HFFc6 (cell line): ENCODE measurements at regions not wholly inside any gene's neighbourhood (a gene's known extent, or its start where the extent isn't known, plus 50 kb on each side); places are given as distances from the start of the nearest gene placed in this dataset.

ENCODE experiments used
- DNase-seq: peaks from one replicate; pipeline ENCODE4 v3.0.0-alpha.2; 2018
- H3K27ac Mint-ChIP-seq: 2 replicates; pipeline ENCODE4 v1.8.0; 2020; ENCODE audit warnings: mild to moderate bottlenecking, mixed read lengths
- H3K27me3 Mint-ChIP-seq: 2 replicates; pipeline ENCODE4 v1.8.0; 2021; ENCODE audit warnings: mild to moderate bottlenecking, moderate library complexity, mixed read lengths; ENCODE audit not compliant: insufficient read depth
- H3K36me3 Mint-ChIP-seq: 2 replicates; pipeline ENCODE4 v1.8.0; 2021; ENCODE audit warnings: low read depth, mixed read lengths
- H3K4me1 Mint-ChIP-seq: 2 replicates; pipeline ENCODE4 v1.8.0; 2020; ENCODE audit warnings: low read depth, mixed read lengths
- H3K4me3 Mint-ChIP-seq: 2 replicates; pipeline ENCODE4 v1.8.0; 2020; ENCODE audit warnings: mild to moderate bottlenecking, moderate library complexity, mixed read lengths
- H3K9me3 Mint-ChIP-seq: 2 replicates; pipeline ENCODE4 v1.8.0; 2020; ENCODE audit warnings: mild to moderate bottlenecking, mixed read lengths
- TF ChIP-seq, protein P1 (sequence below): fragments of 200-600 bp; sonication (generic); IDR thresholded peaks from 2 replicates; pipeline ENCODE4 v1.5.0; 2021; ENCODE audit warnings: antibody characterized with exemption, mild to moderate bottlenecking

DNA sequence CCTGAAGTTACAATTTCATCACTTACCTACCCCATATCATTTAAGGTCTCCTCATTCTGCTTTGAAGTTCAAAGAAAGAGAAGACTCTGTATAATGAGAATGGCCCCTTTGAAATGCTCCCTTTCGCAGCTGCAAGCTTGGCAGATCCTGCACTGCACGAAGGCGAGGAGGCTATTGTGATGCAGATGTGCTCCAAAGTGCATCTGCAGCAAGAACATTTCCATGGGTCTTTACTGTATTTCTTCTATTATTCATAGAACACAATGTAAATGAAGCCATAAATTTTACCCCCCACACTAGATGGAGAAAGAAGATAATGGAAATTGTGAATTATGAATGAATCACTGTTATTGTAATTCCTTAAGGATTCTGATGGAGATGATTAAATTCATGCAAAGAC lies 178.7 kb downstream of the CHD9NB start:
- H3K36me3 Mint-ChIP-seq = peaks cover 4% of the 10 kb centered on the region
- no peak overlapping the region for H3K27ac Mint-ChIP-seq
- H3K4me3 Mint-ChIP-seq = no peak overlapping the region
- H3K27me3 Mint-ChIP-seq = no peaks in the 10 kb centered on the region; the same call in 1 of the 2 replicates
- H3K9me3 Mint-ChIP-seq = peaks cover 37% of the 10 kb centered on the region
- H3K4me1 Mint-ChIP-seq = no peaks in the 10 kb centered on the region
- TF ChIP-seq, protein P1, sequence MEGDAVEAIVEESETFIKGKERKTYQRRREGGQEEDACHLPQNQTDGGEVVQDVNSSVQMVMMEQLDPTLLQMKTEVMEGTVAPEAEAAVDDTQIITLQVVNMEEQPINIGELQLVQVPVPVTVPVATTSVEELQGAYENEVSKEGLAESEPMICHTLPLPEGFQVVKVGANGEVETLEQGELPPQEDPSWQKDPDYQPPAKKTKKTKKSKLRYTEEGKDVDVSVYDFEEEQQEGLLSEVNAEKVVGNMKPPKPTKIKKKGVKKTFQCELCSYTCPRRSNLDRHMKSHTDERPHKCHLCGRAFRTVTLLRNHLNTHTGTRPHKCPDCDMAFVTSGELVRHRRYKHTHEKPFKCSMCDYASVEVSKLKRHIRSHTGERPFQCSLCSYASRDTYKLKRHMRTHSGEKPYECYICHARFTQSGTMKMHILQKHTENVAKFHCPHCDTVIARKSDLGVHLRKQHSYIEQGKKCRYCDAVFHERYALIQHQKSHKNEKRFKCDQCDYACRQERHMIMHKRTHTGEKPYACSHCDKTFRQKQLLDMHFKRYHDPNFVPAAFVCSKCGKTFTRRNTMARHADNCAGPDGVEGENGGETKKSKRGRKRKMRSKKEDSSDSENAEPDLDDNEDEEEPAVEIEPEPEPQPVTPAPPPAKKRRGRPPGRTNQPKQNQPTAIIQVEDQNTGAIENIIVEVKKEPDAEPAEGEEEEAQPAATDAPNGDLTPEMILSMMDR = no peak
- DNase-seq = no peak

DNA sequence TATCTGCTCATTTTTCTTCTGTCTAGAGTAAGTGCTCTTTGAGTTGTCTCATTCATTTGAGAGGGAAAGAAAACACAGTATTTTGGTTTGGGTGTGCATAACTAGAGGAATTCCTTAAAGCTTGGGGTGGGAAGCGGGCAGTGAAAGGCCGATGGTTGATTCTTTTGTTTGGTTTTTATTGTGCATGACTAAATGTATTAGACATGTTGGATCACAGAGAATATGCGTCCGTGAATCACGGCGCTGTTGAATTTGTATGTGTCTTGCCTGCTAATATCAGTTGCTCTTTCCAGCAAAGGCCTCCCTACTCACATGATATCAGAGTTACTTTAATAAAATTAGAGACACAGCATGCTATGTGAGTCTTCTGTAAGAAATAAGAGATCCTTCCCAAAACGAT lies 180.0 kb downstream of the CHD9NB start:
- no peaks in the 10 kb centered on the region for H3K4me1 Mint-ChIP-seq
- no peak overlapping the region for H3K27ac Mint-ChIP-seq
- TF ChIP-seq, protein P1 = no peak
- H3K36me3 Mint-ChIP-seq = peaks cover 4% of the 10 kb centered on the region
- DNase-seq = no peak
- peaks cover 34% of the 10 kb centered on the region for H3K9me3 Mint-ChIP-seq
- H3K4me3 Mint-ChIP-seq = no peak overlapping the region
- no peaks in the 10 kb centered on the region; the same call in 1 of the 2 replicates for H3K27me3 Mint-ChIP-seq

DNA sequence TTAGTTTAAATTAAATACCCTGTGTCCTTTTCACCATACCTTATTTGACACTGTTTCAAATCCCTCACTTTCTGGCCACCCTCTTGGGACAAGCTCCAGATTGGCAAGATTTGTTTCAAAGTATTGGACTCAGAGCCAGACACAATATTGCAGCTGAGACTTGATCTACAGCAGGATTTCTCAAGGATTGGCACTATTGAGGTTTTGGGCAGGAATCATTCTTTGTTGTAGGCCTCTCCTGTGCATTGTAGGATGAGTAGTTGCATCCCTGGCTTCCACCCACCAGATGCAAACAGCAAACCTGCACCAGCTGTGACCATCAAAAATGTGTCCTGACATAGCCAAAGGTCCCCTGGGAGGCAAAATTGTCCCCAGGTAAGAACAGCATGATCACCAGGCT lies 181.2 kb downstream of the CHD9NB start:
- H3K36me3 Mint-ChIP-seq = peaks cover 4% of the 10 kb centered on the region
- H3K27me3 Mint-ChIP-seq = no peaks in the 10 kb centered on the region; the same call in 1 of the 2 replicates
- H3K4me1 Mint-ChIP-seq = no peaks in the 10 kb centered on the region
- no peak for DNase-seq
- H3K9me3 Mint-ChIP-seq = peaks cover 24% of the 10 kb centered on the region
- H3K4me3 Mint-ChIP-seq = no peak overlapping the region
- H3K27ac Mint-ChIP-seq = no peak overlapping the region
- TF ChIP-seq, protein P1 = no peak

DNA sequence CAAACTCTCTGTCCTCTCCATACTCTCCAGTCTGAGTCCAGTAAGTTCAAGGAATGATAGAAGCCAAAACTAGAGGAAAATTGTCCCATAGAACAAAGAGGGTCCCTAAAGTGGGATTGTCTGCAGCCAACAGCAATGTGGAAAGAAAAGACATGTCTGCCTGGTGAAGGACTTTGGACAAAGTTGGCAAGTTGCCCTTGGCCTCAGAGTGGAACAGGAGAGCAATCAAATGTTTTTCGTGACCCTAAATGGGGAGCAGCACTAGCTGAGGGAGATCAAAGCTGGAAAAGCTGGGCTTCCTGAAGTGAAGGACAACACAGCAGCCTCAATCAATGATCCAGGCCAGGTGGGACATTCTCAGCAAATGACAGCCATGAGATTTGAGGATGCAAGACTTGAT lies 183.5 kb downstream of the CHD9NB start:
- Mint-ChIP-seq H3K4me3 (no peak overlapping the region), H3K36me3 (no peaks in the 10 kb centered on the region), H3K9me3 (peaks cover 22% of the 10 kb centered on the region), H3K27ac (no peak overlapping the region), H3K4me1 (no peaks in the 10 kb centered on the region), H3K27me3 (peaks cover 5% of the 10 kb centered on the region)
- DNase-seq = no peak
- TF ChIP-seq, protein P1 = no peak

DNA sequence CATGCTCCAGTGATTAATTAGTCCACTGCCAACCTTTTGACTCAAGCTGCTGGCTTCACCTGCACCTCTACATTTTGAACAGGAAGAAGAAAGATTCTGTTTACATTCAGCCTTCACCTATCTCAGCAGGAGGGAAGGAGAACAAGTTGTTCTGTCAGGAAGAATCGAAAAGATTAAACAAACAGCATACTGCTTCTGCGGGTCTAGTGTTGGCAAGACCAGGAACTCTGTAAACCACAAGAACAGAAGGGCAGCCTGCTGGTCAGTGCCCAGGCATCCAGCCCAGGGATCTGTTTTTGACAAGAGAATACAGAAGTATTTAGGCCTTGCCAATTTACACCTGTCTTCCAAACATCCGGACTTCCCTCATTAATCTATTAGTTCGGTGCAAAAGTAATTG lies 189.7 kb downstream of the CHD9NB start:
- TF ChIP-seq, protein P1 = no peak
- Mint-ChIP-seq H3K4me1 (no peaks in the 10 kb centered on the region), H3K27ac (no peak overlapping the region), H3K9me3 (peaks cover 27% of the 10 kb centered on the region), H3K36me3 (no peaks in the 10 kb centered on the region), H3K27me3 (peaks cover 5% of the 10 kb centered on the region; the same call in 1 of the 2 replicates), H3K4me3 (no peak overlapping the region)
- DNase-seq = no peak

DNA sequence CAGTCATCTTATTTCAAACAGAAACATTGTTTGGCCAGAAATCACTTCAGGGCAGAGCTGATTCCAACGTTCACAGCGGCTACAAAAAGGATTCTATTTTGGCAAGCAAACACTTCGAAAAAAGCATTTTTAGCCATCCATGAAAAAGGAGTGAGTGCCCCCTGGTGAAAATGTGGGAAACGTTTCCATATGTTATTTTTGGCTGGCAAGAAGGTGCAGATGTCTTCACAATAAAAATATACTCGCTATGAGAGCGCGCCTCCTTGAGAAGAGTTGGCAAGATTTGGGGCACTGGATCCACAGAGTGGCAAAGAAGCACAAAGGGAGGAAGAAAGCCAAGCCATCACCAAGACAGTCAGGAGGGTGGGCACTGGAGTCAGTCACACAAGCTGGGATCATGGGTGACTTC lies 191.1 kb downstream of the CHD9NB start:
- no peaks in the 10 kb centered on the region for H3K36me3 Mint-ChIP-seq
- DNase-seq = no peak
- H3K27ac Mint-ChIP-seq = no peak overlapping the region
- no peak overlapping the region for H3K4me3 Mint-ChIP-seq
- peaks cover 5% of the 10 kb centered on the region; the same call in 1 of the 2 replicates for H3K27me3 Mint-ChIP-seq
- TF ChIP-seq, protein P1 = peak; percentile 17; the same call in 1 of the 2 replicates
- H3K9me3 Mint-ChIP-seq = peaks cover 32% of the 10 kb centered on the region
- H3K4me1 Mint-ChIP-seq = no peaks in the 10 kb centered on the region
